HCT116 (cell line): ENCODE measurements at regions not wholly inside any gene's neighbourhood (a gene's known extent, or its start where the extent isn't known, plus 50 kb on each side); places are given as distances from the start of the nearest gene placed in this dataset.

Source experiments
- EGR1 ChIP-seq: IDR thresholded peaks from 2 replicates; pipeline ENCODE4 v1.6.1; 2012; ENCODE audit warnings: low read depth
- EZH2 ChIP-seq: fragments of 200-600 bp; sonication (generic); IDR thresholded peaks from 2 replicates; pipeline ENCODE4 v1.6.1; 2017; ENCODE audit warnings: antibody characterized with exemption, mixed run types
- EZH2phosphoT487 ChIP-seq: fragments of 200-600 bp; IDR thresholded peaks from 2 replicates; pipeline ENCODE4 v1.6.1; 2018; ENCODE audit warnings: antibody characterized with exemption, borderline replicate concordance
- JUND ChIP-seq: IDR thresholded peaks from 2 replicates; pipeline ENCODE4 v1.6.1; 2012
- POLR2A ChIP-seq: IDR thresholded peaks from 2 replicates; pipeline ENCODE4 v1.7.0; 2011; ENCODE audit warnings: borderline replicate concordance; ENCODE audit not compliant: insufficient read depth, insufficient read length; ENCODE audit errors: extremely low read depth
- RAD21 ChIP-seq: IDR thresholded peaks from 2 replicates; pipeline ENCODE4 v1.6.1; 2012; ENCODE audit warnings: low read depth, mild to moderate bottlenecking
- SIN3A ChIP-seq: IDR thresholded peaks from 2 replicates; pipeline ENCODE4 v1.6.1; 2012; ENCODE audit warnings: low read depth
- TCF7L2 ChIP-seq: IDR thresholded peaks from 2 replicates; pipeline ENCODE4 v1.7.0; 2011; ENCODE audit warnings: borderline replicate concordance, inconsistent platforms; ENCODE audit not compliant: insufficient read depth, insufficient read length; ENCODE audit errors: extremely low read depth
- ZNF274 ChIP-seq: fragments of 200-500 bp; sonication (Bioruptor generic); IDR thresholded peaks from 2 replicates; pipeline ENCODE4 v1.6.1; 2014; ENCODE audit warnings: mild to moderate bottlenecking, low read depth, low read length, inconsistent platforms
- TF ChIP-seq, protein P1 (sequence below), 3 experiments: fragments of 200-600 bp in 1 of 3; sonication (generic) in 1 of 3; IDR thresholded peaks in 2 of 3; conservative IDR thresholded peaks in 1 of 3; 2 replicates each; pipeline ENCODE4 v1.5.1; 2012 to 2017; ENCODE audit warnings: low read depth in 2 of 3, low read length in 2 of 3, antibody characterized with exemption in 1 of 3, borderline replicate concordance in 1 of 3, control low read depth in 1 of 3, mild to moderate bottlenecking in 1 of 3, mixed read lengths in 1 of 3, mixed run types in 1 of 3, moderate library complexity in 1 of 3; ENCODE audit not compliant: insufficient read depth in 1 of 3
- TF ChIP-seq, protein P2 (sequence below): IDR thresholded peaks from 2 replicates; pipeline ENCODE4 v1.6.1; 2012
- TF ChIP-seq, protein P3 (sequence below): IDR thresholded peaks from 2 replicates; pipeline ENCODE4 v1.6.1; 2012
- TF ChIP-seq, protein P4 (sequence below): IDR thresholded peaks from 2 replicates; pipeline ENCODE4 v1.6.1; 2011; ENCODE audit warnings: mild to moderate bottlenecking, low read length, moderate library complexity; ENCODE audit not compliant: insufficient replicate concordance; ENCODE audit errors: extremely low read depth

DNA sequence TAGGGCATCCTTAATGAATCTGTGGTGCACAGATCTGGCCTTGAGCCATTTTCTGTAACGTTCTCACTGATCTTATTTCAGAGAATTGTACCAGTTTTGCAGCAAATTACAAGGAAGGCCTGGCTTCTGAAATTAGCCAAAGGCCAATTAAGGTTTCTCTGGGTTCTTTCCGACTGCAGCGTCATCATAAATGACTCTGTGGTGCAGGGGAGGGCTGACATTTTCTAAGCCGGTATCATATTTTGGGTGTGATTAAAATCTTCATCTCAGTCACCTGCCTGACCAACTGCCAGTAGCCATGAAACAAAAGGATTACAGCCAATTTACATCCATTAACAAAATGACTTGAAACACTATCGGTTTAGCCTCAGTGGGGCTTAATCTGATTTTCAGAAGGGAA lies 363.7 kb downstream of the ADRA2A start:
- TF ChIP-seq RAD21 (no peak), EZH2 (no peak), POLR2A (no peak), EZH2phosphoT487 (no peak), TCF7L2 (no peak), EGR1 (no peak), ZNF274 (no peak), JUND (no peak), SIN3A (no peak)
- TF ChIP-seq, protein P1, sequence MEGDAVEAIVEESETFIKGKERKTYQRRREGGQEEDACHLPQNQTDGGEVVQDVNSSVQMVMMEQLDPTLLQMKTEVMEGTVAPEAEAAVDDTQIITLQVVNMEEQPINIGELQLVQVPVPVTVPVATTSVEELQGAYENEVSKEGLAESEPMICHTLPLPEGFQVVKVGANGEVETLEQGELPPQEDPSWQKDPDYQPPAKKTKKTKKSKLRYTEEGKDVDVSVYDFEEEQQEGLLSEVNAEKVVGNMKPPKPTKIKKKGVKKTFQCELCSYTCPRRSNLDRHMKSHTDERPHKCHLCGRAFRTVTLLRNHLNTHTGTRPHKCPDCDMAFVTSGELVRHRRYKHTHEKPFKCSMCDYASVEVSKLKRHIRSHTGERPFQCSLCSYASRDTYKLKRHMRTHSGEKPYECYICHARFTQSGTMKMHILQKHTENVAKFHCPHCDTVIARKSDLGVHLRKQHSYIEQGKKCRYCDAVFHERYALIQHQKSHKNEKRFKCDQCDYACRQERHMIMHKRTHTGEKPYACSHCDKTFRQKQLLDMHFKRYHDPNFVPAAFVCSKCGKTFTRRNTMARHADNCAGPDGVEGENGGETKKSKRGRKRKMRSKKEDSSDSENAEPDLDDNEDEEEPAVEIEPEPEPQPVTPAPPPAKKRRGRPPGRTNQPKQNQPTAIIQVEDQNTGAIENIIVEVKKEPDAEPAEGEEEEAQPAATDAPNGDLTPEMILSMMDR (IDR thresholded peaks at IDR 0.05 in 2 of 3, conservative IDR thresholded peaks at IDR 0.05 in 1 of 3; ENCODE audit: borderline replicate concordance in 1 of 3, insufficient read depth in 1 of 3, low read depth in 2 of 3, low read length in 2 of 3), result no peak
- TF ChIP-seq, protein P2, sequence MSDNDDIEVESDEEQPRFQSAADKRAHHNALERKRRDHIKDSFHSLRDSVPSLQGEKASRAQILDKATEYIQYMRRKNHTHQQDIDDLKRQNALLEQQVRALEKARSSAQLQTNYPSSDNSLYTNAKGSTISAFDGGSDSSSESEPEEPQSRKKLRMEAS, result no peak
- TF ChIP-seq, protein P3, sequence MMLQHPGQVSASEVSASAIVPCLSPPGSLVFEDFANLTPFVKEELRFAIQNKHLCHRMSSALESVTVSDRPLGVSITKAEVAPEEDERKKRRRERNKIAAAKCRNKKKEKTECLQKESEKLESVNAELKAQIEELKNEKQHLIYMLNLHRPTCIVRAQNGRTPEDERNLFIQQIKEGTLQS, result no peak
- TF ChIP-seq, protein P4, sequence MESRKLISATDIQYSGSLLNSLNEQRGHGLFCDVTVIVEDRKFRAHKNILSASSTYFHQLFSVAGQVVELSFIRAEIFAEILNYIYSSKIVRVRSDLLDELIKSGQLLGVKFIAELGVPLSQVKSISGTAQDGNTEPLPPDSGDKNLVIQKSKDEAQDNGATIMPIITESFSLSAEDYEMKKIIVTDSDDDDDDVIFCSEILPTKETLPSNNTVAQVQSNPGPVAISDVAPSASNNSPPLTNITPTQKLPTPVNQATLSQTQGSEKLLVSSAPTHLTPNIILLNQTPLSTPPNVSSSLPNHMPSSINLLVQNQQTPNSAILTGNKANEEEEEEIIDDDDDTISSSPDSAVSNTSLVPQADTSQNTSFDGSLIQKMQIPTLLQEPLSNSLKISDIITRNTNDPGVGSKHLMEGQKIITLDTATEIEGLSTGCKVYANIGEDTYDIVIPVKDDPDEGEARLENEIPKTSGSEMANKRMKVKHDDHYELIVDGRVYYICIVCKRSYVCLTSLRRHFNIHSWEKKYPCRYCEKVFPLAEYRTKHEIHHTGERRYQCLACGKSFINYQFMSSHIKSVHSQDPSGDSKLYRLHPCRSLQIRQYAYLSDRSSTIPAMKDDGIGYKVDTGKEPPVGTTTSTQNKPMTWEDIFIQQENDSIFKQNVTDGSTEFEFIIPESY, result no peak
